Right renal cortex interstitium (tissue), 3 donors: ENCODE measurements at regions not wholly inside any gene's neighbourhood (a gene's known extent, or its start where the extent isn't known, plus 50 kb on each side); places are given as distances from the start of the nearest gene placed in this dataset.

Experiments
- DNase-seq, 3 donors: peaks; one replicate each; pipeline ENCODE4 v3.0.0-alpha.2; 2013; ENCODE audit warnings: low read depth in 3 of 3, low spot score in 2 of 3

DNA sequence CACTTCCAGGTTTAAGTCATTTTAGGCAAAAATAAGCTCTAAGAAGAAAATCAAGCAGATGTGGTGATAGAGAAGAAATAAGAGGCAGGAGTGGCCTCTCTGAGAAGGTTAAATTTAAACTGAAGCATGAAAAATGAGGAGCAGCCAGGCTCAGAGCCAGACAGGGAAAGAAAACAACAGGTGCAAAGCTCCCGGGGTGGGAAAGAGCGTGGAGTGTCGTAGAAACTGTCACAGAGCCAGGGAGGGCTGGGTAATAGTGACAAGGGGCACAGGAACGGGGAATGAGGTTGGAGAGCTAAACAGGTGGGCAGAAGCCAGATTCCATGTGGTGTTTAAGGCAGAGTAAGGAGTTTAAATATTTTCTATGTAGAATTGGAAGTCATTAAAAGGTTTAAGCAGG is 132.1 kb upstream of the BLID start:
- DNase-seq: no peak

DNA sequence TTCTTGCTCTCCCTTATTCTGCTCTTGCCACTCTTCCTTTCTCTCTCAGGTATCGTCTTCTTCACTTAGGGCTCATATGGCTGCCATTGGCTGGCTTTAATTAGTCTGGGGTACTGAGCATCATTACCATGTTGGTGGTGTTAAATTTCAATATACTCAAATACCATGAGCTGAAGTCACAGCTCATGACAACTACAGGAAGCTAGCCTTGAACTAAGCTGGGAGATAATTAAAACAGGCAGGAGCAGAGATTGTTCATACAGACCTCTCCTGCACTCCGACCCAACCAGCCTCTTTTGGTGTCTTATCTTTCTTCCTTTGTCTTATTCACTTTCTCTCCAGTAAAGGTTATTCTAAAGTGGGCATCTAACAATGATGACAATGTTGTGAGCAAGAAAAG is 130.9 kb upstream of the BLID start:
- DNase-seq: no peak

DNA sequence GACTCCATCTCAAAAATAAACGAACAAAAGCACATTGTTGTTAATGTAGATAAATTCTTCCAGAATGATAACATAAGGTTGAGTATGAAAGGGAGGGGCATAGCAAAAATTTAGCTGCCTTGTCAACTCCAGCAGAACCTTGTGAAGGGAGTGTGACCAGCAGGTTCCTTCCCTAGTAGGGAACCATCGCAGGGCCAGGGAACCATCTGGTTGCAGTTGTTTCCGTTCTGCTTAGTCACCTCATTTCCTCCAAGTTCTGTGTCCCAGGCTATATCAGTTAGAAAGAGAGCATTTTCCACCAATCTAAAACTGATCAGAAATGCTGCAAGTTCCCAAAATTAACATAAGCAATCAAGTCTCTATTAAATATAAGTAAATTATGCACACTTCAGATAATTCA is 126.7 kb upstream of the BLID start:
- DNase-seq: no peak

DNA sequence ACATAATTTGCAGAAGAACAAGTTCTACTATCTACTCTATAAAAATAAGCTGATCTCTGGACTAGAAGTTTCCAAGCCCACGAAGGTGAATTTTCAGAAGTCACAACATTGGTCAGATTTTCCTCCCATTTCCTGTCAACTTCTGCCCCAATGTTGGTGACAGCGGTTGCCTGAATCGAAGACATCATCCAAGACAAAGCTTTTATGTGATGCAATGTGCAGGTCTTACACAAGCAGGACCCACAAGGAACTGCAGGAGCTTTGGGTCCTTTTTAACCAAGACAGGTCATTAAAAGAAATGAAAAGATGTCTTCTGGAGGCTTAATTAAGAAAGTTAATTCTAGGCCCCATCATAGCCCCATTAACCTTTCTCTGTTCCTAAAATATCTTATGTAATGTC is 125.6 kb upstream of the BLID start:
- DNase-seq: no peak

DNA sequence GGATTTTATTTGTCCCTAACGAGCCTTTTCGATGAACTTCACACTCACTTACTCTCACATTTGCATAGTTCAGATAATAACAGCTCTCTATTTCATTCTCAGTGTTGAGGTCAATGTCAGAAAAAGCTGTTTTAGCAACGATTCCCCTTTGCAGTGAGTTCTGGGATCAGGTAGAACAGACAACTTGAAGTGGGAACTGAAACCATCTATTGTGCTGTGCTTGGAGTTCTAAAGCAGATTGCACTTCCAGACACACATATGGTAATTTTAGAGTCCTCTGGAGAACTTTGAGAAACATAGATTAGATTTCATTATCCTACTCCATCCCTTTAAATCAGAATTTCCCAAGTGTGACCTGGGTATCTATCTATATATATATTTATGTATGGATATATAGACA is 124.6 kb upstream of the BLID start:
- no peak for DNase-seq

DNA sequence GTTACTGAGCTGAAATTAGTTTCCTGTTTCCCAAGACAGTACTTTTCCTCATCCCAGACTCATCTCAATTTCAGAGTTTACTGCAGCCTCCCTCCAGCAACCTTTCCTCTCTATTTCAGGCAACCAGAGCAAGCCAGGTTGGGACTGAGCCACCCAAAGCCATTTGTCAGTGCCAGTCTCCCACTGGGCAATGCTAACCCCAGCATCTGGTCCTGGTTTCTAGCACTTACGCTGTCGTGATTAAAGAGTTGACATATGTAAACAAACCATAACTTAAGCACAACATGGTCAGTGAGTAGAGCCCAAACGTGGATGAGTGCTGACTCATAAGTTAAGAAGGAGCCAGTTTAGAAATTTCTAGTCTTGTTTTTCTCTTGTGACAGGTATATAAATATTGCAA is 119.6 kb upstream of the BLID start:
- DNase-seq: no peak

DNA sequence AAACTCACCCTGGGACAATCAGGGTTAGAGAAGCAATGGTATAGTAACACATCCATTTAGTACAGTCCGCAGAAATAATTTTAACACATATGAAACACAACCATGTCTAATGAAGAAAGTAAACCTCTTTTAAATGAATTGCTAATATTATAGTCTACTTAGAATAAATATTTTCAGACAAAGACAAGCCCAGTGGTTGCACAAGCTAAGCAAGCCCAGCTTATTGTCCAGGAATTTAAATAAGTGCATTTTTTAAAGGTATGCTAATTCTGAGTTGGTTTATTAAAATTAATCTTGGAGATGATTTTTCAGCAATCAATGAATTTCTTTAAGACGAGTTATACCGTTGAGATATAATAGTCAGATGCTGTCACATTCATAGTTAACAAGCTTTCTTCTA is 118.8 kb upstream of the BLID start:
- no peak for DNase-seq

DNA sequence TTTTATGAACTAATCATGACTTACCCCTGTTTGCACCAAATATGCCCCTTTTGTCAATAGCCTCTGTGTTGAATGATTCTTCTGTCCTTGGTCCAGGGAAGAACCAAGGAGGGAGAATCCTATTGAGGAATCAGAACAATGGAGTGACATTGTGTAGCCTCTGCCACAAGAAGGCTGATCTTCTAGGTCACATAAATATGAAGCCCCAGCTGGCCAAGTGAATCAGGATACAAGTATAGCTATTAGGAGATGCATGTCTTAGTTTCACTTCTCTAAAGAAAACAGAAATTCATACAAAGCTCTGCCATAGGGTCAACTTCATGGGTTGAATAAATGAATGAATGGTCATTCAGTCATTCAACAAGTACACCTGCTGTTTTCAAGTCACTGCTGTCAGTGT is 118.2 kb upstream of the BLID start:
- DNase-seq: no peak

DNA sequence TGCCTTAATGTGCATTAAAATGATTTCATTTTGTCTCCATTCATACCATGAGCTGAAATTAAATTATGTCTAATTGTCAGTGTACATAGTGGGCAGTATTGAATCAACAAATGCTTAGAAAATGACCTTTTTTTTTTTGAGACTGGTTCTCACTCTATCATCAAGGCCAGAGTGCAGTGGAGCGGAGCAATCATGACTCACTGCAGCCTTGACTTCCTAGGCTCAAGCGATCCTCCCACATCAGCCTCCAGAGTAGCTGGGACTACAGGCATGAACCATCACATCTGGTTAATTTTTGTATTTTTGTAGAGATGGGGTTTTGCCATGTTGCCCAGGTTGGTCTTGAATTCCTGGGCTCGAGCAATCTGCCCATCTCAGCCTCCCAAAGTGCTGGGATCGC is 117.0 kb upstream of the BLID start:
- DNase-seq: no peak

DNA sequence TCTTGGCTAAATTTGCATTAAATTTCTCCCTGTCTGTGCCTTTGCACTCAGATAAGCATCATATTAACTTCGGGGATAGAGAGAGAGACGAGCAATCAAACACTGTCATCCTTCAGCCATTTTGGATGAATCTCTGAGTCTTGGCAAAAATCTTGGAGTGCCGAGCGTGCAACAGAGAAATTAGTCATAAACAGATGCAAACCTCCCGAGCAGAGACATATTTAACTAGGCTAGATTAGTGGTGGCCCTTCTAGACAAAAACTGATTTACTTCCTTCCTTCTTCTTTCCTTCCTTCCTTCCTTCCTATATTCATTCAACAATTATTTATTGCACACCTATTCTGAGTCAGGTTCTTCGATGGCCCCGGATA is 114.4 kb upstream of the BLID start:
- DNase-seq: no peak

DNA sequence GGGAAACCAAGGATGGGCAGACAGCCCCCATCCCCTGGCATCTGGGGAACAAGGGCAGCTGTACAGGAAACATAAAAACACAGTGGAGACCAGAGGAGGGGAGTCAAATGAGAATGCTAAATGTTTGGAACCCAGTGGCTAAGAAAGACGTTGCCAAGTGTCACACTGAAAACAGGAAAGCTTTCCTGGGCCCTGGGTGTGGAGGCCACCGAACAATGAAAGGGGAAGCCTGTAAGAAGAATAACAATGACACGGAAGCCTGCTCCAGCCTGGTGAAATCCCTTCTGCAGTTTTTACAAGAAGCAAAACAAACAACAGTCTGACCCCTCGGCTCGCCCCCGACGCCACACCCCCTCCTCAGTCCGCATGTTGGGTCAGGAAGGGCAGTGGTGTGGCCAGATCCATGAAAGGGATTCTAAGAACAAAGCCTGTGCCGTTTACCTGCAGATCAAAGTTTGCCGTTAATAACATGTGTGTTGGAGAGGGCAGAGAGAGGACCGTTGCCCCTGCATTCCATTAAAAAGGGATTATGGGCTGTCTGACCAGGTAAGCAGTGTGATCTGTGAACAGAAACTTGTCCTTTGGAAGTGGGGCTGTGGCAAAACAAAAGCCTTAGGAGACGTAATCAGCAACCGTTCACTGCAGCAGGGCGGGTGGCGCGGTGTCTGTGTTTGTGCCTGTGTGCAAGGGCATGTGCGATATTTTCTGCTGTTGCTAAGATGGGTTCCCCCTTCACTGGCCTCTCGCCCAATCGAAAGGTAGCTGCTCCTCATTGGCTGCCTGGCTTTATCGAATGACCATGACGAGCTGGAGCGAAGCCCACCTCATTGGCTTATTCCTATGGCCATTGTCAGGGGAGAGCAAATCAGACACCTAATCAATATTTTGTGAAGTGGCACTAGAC is 113.7 kb upstream of the BLID start:
- no peak for DNase-seq

DNA sequence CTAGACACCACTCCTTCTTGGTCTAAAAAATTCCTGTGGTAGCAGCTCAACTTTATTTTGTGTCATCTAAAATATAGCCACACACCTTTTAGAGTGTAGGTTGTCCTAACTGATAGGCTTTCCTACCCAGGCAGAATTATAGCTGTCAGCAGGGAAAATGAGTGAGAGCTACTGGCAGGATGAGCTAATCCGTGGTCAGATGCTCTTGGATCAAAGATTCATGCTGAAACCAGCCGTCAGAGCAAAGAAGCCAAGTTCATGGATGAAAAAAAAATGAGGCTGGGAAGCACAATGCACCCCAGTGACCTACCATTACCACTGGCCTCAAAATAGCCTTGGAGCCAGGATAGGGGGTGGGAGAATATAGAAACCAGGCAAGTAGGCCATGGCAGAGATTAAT is 113.1 kb upstream of the BLID start:
- DNase-seq: no peak

DNA sequence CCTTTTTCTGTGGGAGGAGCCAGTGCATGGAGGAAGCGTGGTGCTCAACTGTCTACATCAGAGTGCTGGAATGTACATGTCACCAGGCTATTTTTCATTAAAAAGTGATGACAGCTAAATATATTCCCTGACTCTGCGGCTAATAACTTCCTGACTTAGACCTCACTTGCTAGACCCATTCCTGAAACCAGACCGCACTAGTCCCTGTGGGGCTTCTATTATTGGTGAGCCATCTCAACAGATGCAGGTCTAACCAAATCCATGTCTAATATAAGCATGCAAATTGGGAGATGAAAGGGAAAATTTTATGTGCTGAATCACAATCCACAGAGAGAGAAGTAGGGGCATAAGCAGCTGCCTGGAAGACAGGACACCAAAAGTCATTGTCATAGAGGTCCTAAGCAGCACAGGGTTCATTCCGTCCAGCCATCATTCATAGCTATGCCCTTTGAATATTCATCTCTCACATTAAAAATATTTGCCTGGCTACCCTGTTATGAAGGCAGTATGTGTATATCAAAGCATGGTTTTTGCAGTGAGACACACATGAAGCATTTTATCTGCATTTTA is 110.9 kb upstream of the BLID start:
- DNase-seq: no peak

DNA sequence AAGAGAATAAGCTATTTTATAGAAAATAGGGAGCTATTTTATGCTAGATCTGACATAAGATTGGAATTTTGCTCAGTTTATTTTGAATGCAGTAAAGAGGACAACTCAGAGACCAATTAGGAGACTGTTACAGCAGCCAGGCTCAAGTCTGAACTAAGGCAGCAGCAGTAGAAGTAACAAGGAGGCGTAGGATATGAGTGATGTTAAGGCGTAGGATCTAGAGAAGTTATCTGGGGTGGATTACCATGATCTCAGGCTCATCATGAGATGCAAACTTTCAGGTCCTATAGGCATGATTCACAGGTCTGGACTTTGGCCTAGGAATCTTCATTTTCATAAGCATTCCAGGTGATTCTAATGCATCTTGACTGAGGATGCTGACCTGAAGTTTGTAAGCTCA is 108.9 kb upstream of the BLID start:
- DNase-seq: no peak

DNA sequence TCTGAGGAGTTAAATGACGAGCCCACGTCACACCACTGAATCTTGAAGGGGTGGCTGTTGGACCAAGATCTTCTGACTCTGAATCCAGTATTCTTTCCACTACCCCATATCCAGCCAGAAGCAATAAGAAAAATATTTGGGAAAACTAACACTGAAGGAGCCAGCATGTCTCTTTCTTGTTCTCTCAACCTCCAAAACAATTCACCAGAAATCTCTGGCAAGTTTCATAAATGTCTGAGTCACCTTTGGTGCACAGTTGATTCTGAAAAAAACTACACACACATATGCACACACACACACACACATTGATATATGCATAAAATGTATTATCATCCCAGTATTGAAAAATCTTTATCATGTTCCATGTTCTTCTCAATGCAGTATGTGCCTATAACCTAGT is 104.3 kb upstream of the BLID start:
- DNase-seq: no peak

DNA sequence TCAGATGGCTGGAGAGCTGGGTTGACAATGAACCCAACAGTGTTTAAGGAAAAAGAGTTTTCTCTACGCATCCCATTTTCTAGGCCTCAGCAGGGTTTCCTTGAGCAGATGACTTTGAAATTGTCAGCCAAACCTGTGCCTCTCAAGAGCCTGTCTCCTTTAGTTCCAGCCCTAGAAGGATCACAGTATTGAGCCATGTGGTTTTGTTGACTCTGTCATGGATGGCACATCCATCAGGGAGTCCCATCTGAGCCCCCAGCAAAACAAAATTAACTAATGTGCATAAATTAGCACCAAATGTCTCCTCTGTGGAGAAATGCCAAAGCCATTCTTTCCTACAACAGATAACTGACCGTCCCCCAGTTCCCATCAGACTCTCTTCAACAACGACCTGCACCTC is 103.8 kb upstream of the BLID start:
- DNase-seq: no peak

DNA sequence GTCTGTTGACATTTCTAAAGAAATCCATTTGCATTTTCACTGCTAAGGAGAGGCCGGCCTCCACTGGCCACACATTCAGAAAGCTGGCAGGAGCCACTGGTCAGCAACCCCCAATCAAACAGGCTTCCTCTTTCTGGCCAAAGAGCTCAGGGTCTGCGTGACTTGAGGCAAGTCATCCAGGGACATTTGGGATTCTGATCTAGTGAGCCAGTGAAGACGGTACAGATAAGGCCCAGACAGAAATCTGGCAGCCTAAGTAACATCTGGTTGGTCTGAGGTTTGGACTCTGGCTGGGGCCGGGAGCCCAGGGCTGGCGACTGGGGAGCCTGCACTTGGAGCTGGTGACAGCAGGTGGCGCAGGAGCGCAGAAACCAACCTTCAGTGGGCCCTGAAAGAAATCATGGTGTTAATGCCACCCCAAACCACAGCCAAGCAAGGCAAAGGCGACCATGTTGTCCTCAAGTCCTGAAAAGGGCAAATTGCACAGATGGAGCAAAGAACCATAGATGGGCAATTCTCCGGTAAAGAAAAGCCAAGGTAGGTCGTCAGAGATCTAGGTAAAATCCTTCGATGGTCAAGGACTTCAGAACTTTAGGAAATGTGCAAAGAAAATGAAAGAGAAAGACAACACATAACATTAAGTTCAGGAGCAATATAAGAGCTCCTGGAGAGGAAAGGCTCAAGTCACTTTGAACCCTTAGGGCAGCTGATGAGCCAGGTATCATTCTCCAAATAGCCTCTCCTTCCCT is 99.4 kb upstream of the BLID start:
- DNase-seq: no peak

DNA sequence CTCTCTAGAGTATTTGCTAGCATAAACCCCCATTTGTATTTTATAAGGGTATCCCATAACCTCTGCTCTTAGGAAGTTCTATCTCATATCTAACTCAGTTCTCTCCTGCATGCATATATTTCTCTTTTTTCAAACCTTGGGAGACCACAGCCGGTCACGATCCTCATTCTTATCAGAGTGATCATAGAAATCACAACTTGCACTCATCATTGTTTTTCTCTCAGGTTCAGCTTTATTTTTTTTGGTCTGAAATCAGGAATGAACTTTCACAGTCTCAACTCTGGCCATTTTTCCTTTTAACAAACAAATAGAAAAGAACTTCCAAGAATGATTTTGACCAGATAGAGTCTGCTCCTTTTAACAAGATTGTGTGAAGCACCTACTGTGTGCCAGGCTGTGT is 98.6 kb upstream of the BLID start:
- DNase-seq: no peak

DNA sequence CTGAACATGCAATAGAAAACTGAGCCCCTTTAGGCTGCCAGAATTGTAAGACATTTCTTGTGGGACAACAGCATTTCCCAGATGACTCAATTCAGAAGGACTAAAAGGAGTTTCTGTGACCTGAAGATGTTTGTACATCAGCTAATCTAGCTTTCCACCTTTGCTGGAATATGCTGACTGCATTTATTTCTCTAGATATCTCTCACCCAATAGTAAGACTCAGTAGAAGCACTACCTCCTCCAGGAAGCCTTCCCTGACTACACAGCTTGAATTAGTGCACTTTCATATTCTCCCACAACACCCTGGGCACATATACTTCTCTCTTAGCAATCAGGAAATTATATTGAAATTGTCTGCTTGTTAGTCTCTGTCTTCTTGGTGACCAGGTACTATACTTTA is 98.1 kb upstream of the BLID start:
- no peak for DNase-seq

DNA sequence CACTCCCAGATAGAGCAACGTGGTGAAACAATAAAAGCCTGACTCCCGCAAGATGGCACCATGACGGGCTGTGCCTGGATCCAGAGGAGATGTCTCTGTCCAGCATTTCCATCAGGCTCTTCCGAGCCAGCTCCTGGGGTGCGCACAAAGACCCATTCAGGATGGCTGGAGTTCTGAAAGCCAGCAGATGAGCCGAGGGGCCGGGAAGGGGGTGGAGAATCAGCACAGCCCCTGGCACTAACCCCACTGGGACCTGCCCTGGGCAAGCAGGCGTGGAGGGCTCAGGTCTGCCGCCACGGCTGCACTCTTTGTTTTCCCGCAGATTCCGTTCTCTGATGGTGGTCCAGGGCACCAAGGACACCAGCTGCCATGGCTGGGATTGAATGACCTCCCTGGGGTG is 97.2 kb upstream of the BLID start:
- no peak for DNase-seq

DNA sequence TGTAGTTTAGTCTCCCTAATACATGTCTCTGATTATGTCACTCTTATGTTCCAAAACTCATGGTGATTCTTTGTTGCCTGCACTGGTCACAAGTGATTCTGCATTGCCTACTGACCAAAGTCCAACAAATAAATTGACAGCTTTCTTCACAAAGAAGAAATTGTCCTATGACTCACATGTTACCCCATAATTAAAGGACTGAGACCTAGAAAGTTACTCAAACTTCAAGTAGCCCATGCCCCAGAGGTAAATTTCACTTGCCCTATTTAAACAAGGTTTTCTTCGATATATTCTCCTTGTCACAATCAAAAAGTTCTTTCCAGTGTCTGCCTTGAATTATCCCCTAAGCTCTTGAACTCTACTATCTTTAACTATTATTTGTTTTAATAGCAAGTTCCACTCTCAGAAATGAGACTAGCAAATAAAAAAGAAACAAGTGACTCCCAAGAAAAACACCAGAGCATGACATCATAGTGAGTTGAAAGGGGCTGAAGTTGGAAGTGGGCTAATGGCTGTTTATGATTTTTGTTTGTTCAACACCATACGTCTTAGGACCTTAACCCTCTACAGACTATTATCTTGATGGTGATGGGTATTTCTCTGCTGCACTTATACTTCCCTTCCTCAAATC is 94.5 kb upstream of the BLID start:
- DNase-seq: no peak
